ENCODE measurements at regions not wholly inside any gene's neighbourhood (a gene's known extent, or its start where the extent isn't known, plus 50 kb on each side); places are given as distances from the start of the nearest gene placed in this dataset.

GRCh38 chrX:22325096-22325495, 52.4 kb downstream of the CBLL2 start:
- intact Hi-C loops (cut with micrococcal nuclease) = no loop called here

- intact Hi-C loops (cut with micrococcal nuclease) = no loop called here
These were observed 57.1 kb downstream of the CBLL2 start for GRCh38 chrX:22329783-22330182.

- intact Hi-C loops (cut with micrococcal nuclease) = no loop called here
These were observed 66.0 kb downstream of the CBLL2 start for GRCh38 chrX:22338740-22339139.

- intact Hi-C loops (cut with micrococcal nuclease) = no loop called here
These were observed 66.7 kb downstream of the CBLL2 start for GRCh38 chrX:22339459-22339858.

- intact Hi-C loops (cut with micrococcal nuclease) = no loop called here
These were observed 67.4 kb downstream of the CBLL2 start for GRCh38 chrX:22340022-22340616.

- intact Hi-C loops (cut with micrococcal nuclease) = no loop called here
These were observed 70.5 kb downstream of the CBLL2 start for GRCh38 chrX:22343192-22343591.

GRCh38 chrX:22345884-22346283, 73.2 kb downstream of the CBLL2 start:
- intact Hi-C loops (cut with micrococcal nuclease) = no loop called here

- intact Hi-C loops (cut with micrococcal nuclease) = no loop called here
These were observed 74.8 kb downstream of the CBLL2 start for GRCh38 chrX:22347491-22347890.

GRCh38 chrX:22349116-22349515, 76.4 kb downstream of the CBLL2 start:
- intact Hi-C loops (cut with micrococcal nuclease) = no loop called here

GRCh38 chrX:22351076-22351475, 78.4 kb downstream of the CBLL2 start:
- intact Hi-C loops (cut with micrococcal nuclease) = no loop called here

- intact Hi-C loops (cut with micrococcal nuclease) = no loop called here
These were observed 79.3 kb downstream of the CBLL2 start for GRCh38 chrX:22351966-22352365.

- intact Hi-C loops (cut with micrococcal nuclease) = no loop called here
These were observed 84.9 kb downstream of the CBLL2 start for GRCh38 chrX:22357621-22358020.

- intact Hi-C loops (cut with micrococcal nuclease) = no loop called here
These were observed 87.4 kb downstream of the CBLL2 start for GRCh38 chrX:22360129-22360528.

- intact Hi-C loops (cut with micrococcal nuclease) = no loop called here
These were observed 92.7 kb downstream of the CBLL2 start for GRCh38 chrX:22365460-22365859.

- intact Hi-C loops (cut with micrococcal nuclease) = no loop called here
These were observed 93.5 kb downstream of the CBLL2 start for GRCh38 chrX:22366166-22366702.

- intact Hi-C loops (cut with micrococcal nuclease) = no loop called here
These were observed 94.2 kb downstream of the CBLL2 start for GRCh38 chrX:22366906-22367305.

- intact Hi-C loops (cut with micrococcal nuclease) = no loop called here
These were observed 100.4 kb downstream of the CBLL2 start for GRCh38 chrX:22373094-22373493.

- intact Hi-C loops (cut with micrococcal nuclease) = no loop called here
These were observed 101.1 kb downstream of the CBLL2 start for GRCh38 chrX:22373766-22374165.

- intact Hi-C loops (cut with micrococcal nuclease) = no loop called here
These were observed 103.7 kb downstream of the CBLL2 start for GRCh38 chrX:22376369-22376768.

- intact Hi-C loops (cut with micrococcal nuclease) = no loop called here
These were observed 105.6 kb downstream of the CBLL2 start for GRCh38 chrX:22378296-22378695.

- intact Hi-C loops (cut with micrococcal nuclease) = no loop called here
These were observed 111.3 kb downstream of the CBLL2 start for GRCh38 chrX:22383988-22384387.

- intact Hi-C loops (cut with micrococcal nuclease) = no loop called here
These were observed 117.0 kb downstream of the CBLL2 start for GRCh38 chrX:22389556-22390179.

All from T-helper 1 cell treated with Interleukin-12 subunit alpha and Interleukin-12 subunit beta and Interleukin-4 antibody, amounts not matched to agents 30 ng/mL and 1 ng/mL, for 36 hours (primary cell).